ENCODE measurements at regions not wholly inside any gene's neighbourhood (a gene's known extent, or its start where the extent isn't known, plus 50 kb on each side); places are given as distances from the start of the nearest gene placed in this dataset.

DNA sequence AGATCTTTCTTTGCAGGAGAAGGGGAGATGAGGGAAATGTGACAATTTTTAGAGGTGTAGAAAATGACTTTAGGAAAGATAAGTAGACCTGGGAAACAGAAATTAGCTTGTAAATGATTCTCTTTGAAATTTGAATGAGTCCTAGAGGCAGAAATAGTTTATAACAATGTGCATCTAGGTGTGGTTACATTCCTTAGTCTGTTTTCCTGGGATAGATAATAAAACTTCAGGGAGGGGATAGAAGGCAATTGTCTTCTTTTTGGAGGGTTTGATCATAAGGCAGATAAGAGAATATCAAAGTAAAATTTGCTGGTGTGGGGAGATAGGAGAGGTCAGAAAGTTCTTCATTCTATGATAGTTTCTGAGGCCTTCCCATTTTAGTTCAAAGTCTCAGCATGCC, 1344.3 kb upstream of the LRRTM1 start:
- TF ChIP-seq EZH2 (IDR thresholded peaks at IDR 0.05; ENCODE audit: low read length, missing control alignments), result no peak
- TF ChIP-seq, protein P1, sequence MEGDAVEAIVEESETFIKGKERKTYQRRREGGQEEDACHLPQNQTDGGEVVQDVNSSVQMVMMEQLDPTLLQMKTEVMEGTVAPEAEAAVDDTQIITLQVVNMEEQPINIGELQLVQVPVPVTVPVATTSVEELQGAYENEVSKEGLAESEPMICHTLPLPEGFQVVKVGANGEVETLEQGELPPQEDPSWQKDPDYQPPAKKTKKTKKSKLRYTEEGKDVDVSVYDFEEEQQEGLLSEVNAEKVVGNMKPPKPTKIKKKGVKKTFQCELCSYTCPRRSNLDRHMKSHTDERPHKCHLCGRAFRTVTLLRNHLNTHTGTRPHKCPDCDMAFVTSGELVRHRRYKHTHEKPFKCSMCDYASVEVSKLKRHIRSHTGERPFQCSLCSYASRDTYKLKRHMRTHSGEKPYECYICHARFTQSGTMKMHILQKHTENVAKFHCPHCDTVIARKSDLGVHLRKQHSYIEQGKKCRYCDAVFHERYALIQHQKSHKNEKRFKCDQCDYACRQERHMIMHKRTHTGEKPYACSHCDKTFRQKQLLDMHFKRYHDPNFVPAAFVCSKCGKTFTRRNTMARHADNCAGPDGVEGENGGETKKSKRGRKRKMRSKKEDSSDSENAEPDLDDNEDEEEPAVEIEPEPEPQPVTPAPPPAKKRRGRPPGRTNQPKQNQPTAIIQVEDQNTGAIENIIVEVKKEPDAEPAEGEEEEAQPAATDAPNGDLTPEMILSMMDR (conservative IDR thresholded peaks at IDR 0.05 in 1 of 2, IDR thresholded peaks at IDR 0.05 in 1 of 2; ENCODE audit: low read depth in 1 of 2, low read length in 2 of 2), result no peak
- Histone ChIP-seq H3K9me3 (ENCODE audit: control insufficient read depth, insufficient read depth, low read depth, low read length) (no peaks in the 10 kb centered on the region), H3K79me2 (ENCODE audit: control insufficient read depth, insufficient read depth, low read length) (no peaks in the 10 kb centered on the region), H2AFZ (ENCODE audit: low read length) (no peak overlapping the region), H3K4me2 (ENCODE audit: extremely low read depth, insufficient read depth, low read length) (no peak overlapping the region), H4K20me1 (ENCODE audit: control insufficient read depth, extremely low read depth, insufficient read depth, low read length) (no peaks in the 10 kb centered on the region), H3K4me3 (replicated peaks in 1 of 4; ENCODE audit: control extremely low read depth in 1 of 4, insufficient read depth in 1 of 4, low read depth in 3 of 4, low read length in 4 of 4) (no peak overlapping the region), H3K9ac (ENCODE audit: insufficient read depth, low read length) (no peak overlapping the region), H3K27ac (ENCODE audit: insufficient read depth, low read length) (no peak overlapping the region), H3K27me3 (ENCODE audit: control insufficient read depth, insufficient read depth, low read length) (no peaks in the 10 kb centered on the region), H3K4me1 (ENCODE audit: control insufficient read depth, extremely low read depth, insufficient read depth, low read length) (no peaks in the 10 kb centered on the region), H3K36me3 (ENCODE audit: control insufficient read depth, insufficient read depth, low read length) (no peaks in the 10 kb centered on the region)
- no peak for DNase-seq (ENCODE audit: low read depth in 2 of 2)

DNA sequence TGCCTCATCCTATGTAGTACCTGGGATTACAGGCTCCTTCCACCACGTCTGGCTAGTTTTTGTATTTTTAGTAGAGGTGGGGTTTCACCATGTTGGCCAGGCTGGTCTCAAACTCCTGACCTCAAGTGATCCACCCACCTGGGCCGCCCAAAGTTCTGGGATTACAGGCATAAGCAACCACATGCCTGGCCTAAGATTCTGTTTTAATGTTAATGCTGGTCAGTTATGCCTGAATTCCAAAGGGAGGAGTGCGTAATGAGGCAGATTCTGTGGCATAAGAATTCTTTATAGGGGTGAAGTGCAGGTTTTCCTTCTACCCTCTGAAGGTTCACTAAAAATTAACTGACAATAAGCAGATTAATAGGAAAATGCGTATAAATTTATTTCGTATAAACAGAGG, 1343.8 kb upstream of the LRRTM1 start:
- H3K4me3 ChIP-seq (replicated peaks in 1 of 4; ENCODE audit: control extremely low read depth in 1 of 4, insufficient read depth in 1 of 4, low read depth in 3 of 4, low read length in 4 of 4), result no peak overlapping the region
- no peak overlapping the region for H3K9ac ChIP-seq (ENCODE audit: insufficient read depth, low read length)
- DNase-seq (ENCODE audit: low read depth in 2 of 2), result no peak
- no peaks in the 10 kb centered on the region for H3K79me2 ChIP-seq (ENCODE audit: control insufficient read depth, insufficient read depth, low read length)
- no peak overlapping the region for H3K27ac ChIP-seq (ENCODE audit: insufficient read depth, low read length)
- no peaks in the 10 kb centered on the region for H3K36me3 ChIP-seq (ENCODE audit: control insufficient read depth, insufficient read depth, low read length)
- H2AFZ ChIP-seq (ENCODE audit: low read length), result no peak overlapping the region
- TF ChIP-seq, protein P1 (conservative IDR thresholded peaks at IDR 0.05 in 1 of 2, IDR thresholded peaks at IDR 0.05 in 1 of 2; ENCODE audit: low read depth in 1 of 2, low read length in 2 of 2), result no peak
- H4K20me1 ChIP-seq (ENCODE audit: control insufficient read depth, extremely low read depth, insufficient read depth, low read length), result no peaks in the 10 kb centered on the region
- no peak overlapping the region for H3K4me2 ChIP-seq (ENCODE audit: extremely low read depth, insufficient read depth, low read length)
- no peaks in the 10 kb centered on the region for H3K4me1 ChIP-seq (ENCODE audit: control insufficient read depth, extremely low read depth, insufficient read depth, low read length)
- no peaks in the 10 kb centered on the region for H3K27me3 ChIP-seq (ENCODE audit: control insufficient read depth, insufficient read depth, low read length)
- no peaks in the 10 kb centered on the region for H3K9me3 ChIP-seq (ENCODE audit: control insufficient read depth, insufficient read depth, low read depth, low read length)

DNA sequence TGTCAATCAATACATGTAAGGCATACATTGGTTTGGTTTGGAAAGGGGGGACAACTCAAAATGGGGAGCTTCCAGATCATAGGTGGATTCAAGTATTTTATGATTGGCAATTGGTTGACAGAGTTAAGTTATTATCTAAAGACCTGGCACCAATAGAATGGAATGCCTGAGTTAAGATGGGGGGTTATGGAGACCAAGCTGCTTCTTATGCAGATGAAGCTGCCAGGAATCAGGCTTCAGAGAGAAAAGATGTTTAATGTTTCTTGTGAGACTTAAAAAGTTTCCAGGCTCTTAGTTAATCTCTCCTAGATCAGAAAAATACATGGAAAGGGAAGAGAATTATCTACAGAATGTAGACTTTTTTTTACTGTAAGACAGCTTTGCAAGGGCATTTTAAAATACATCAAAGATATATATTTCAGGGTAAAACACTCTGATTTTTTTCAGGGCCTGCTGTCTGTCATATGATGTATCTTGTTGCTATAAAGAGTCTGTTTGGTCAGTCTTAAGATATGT, 1343.2 kb upstream of the LRRTM1 start:
- no peak for DNase-seq (ENCODE audit: low read depth in 2 of 2)
- no peaks in the 10 kb centered on the region for H3K79me2 ChIP-seq (ENCODE audit: control insufficient read depth, insufficient read depth, low read length)
- no peak overlapping the region for H3K9ac ChIP-seq (ENCODE audit: insufficient read depth, low read length)
- H2AFZ ChIP-seq (ENCODE audit: low read length), result no peak overlapping the region
- no peaks in the 10 kb centered on the region for H3K27me3 ChIP-seq (ENCODE audit: control insufficient read depth, insufficient read depth, low read length)
- H3K27ac ChIP-seq (ENCODE audit: insufficient read depth, low read length), result no peak overlapping the region
- H3K4me1 ChIP-seq (ENCODE audit: control insufficient read depth, extremely low read depth, insufficient read depth, low read length), result no peaks in the 10 kb centered on the region
- no peak overlapping the region for H3K4me2 ChIP-seq (ENCODE audit: extremely low read depth, insufficient read depth, low read length)
- no peak overlapping the region for H3K4me3 ChIP-seq (replicated peaks in 1 of 4; ENCODE audit: control extremely low read depth in 1 of 4, insufficient read depth in 1 of 4, low read depth in 3 of 4, low read length in 4 of 4)
- TF ChIP-seq, protein P1 (conservative IDR thresholded peaks at IDR 0.05 in 1 of 2, IDR thresholded peaks at IDR 0.05 in 1 of 2; ENCODE audit: low read depth in 1 of 2, low read length in 2 of 2), result no peak
- no peak for TF ChIP-seq EZH2 (IDR thresholded peaks at IDR 0.05; ENCODE audit: low read length, missing control alignments)
- no peaks in the 10 kb centered on the region for H3K9me3 ChIP-seq (ENCODE audit: control insufficient read depth, insufficient read depth, low read depth, low read length)
- H3K36me3 ChIP-seq (ENCODE audit: control insufficient read depth, insufficient read depth, low read length), result no peaks in the 10 kb centered on the region
- H4K20me1 ChIP-seq (ENCODE audit: control insufficient read depth, extremely low read depth, insufficient read depth, low read length), result no peaks in the 10 kb centered on the region

Data from fibroblast of lung (primary cell).